ENCODE measurements at regions not wholly inside any gene's neighbourhood (a gene's known extent, or its start where the extent isn't known, plus 50 kb on each side); places are given as distances from the start of the nearest gene placed in this dataset.

GRCh38 chr3:31055757-31056156, 161.3 kb upstream of the GADL1 start:
- FAIRE-seq: no peak
- intact Hi-C loops (cut with micrococcal nuclease) (no loop called here), dilution Hi-C loops (cut with MboI; ENCODE audit: extremely low pct_ligation_motif_present, low sequenced_read_pairs) (no loop called here)
- Histone ChIP-seq H3K9me3 (replicated peaks; ENCODE audit: control insufficient read depth, insufficient read depth, low read length) (no peaks in the 10 kb centered on the region), H3K9ac (replicated peaks; ENCODE audit: extremely low read depth, insufficient read depth, low read length) (no peak overlapping the region), H3K4me1 (ENCODE audit: control insufficient read depth, extremely low read depth, insufficient read depth, low read length) (no peaks in the 10 kb centered on the region), H3K27me3 (ENCODE audit: control insufficient read depth in 2 of 2, insufficient read depth in 2 of 2, low read length in 2 of 2) (peaks cover 0 to 5% of the 10 kb centered on the region in 2 experiments), H3K4me3 (replicated peaks in 1 of 3; ENCODE audit: insufficient read depth in 1 of 3, low read depth in 1 of 3, low read length in 3 of 3) (no peak overlapping the region), H4K20me1 (replicated peaks; ENCODE audit: control insufficient read depth, extremely low read depth, insufficient read depth, low read length) (no peaks in the 10 kb centered on the region), H3K36me3 (ENCODE audit: control insufficient read depth in 2 of 2, extremely low read depth in 1 of 2, insufficient read depth in 2 of 2, low read length in 2 of 2) (no peaks in the 10 kb centered on the region), H2AFZ (ENCODE audit: low read depth, low read length) (no peak overlapping the region), H3K79me2 (ENCODE audit: control insufficient read depth, insufficient read depth, low read length) (no peaks in the 10 kb centered on the region), H3K9me1 (replicated peaks; ENCODE audit: control insufficient read depth, extremely low read depth, insufficient read depth, low read length) (no peaks in the 10 kb centered on the region), H3K4me2 (ENCODE audit: insufficient read depth, low read length) (no peak overlapping the region), H3K27ac (ENCODE audit: insufficient read depth, low read depth, low read length) (no peak overlapping the region)
- ChIA-PET CTCF (no interaction called here), POLR2A (no interaction called here)
- BruUV-seq (replicated peaks): no TSS peak
- no peak for DNase-seq (ENCODE audit: low read depth, low spot score)
- no peak for TF ChIP-seq EZH2 (IDR thresholded peaks at IDR 0.05; ENCODE audit: borderline replicate concordance, low read depth, low read length, severe bottlenecking)
- TF ChIP-seq FOS (IDR thresholded peaks at IDR 0.05; ENCODE audit: borderline replicate concordance, insufficient read depth, low read length): no peak
- no peak for TF ChIP-seq POLR2AphosphoS5 (IDR thresholded peaks at IDR 0.05; ENCODE audit: insufficient read depth, low read depth, low read length)
- TF ChIP-seq MYC (IDR thresholded peaks at IDR 0.05; ENCODE audit: low read depth, low read length): no peak
- TF ChIP-seq, protein P1, sequence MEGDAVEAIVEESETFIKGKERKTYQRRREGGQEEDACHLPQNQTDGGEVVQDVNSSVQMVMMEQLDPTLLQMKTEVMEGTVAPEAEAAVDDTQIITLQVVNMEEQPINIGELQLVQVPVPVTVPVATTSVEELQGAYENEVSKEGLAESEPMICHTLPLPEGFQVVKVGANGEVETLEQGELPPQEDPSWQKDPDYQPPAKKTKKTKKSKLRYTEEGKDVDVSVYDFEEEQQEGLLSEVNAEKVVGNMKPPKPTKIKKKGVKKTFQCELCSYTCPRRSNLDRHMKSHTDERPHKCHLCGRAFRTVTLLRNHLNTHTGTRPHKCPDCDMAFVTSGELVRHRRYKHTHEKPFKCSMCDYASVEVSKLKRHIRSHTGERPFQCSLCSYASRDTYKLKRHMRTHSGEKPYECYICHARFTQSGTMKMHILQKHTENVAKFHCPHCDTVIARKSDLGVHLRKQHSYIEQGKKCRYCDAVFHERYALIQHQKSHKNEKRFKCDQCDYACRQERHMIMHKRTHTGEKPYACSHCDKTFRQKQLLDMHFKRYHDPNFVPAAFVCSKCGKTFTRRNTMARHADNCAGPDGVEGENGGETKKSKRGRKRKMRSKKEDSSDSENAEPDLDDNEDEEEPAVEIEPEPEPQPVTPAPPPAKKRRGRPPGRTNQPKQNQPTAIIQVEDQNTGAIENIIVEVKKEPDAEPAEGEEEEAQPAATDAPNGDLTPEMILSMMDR (IDR thresholded peaks at IDR 0.05; ENCODE audit: extremely low read depth in 1 of 2, insufficient read depth in 1 of 2, low read depth in 1 of 2, low read length in 2 of 2): no peak
- TF ChIP-seq GATA2 (IDR thresholded peaks at IDR 0.05; ENCODE audit: insufficient read depth, insufficient read length, low read depth, low read length): no peak
- TF ChIP-seq, protein P2, sequence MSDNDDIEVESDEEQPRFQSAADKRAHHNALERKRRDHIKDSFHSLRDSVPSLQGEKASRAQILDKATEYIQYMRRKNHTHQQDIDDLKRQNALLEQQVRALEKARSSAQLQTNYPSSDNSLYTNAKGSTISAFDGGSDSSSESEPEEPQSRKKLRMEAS (IDR thresholded peaks at IDR 0.05; ENCODE audit: insufficient read depth, insufficient read length): no peak
- TF ChIP-seq POLR2A (IDR thresholded peaks at IDR 0.05; ENCODE audit: low read depth, low read length): no peak
- no peak for TF ChIP-seq JUN (IDR thresholded peaks at IDR 0.05; ENCODE audit: borderline replicate concordance, insufficient read depth, insufficient read length, low read depth)

All from endothelial cell of umbilical vein (primary cell).